ENCODE measurements at regions not wholly inside any gene's neighbourhood (a gene's known extent, or its start where the extent isn't known, plus 50 kb on each side); places are given as distances from the start of the nearest gene placed in this dataset.
A peak's percentile ranks its signal among the peaks of the same experiment; 100 is the strongest.
"Not testable (repeated sequence)": the region's sequence is repeated elsewhere in the genome, so short reads cannot be mapped to it uniquely, and the experiment has no call there.

- DNase-seq (ENCODE audit: low spot score): no peak
- no peak overlapping the region for H3K27ac Mint-ChIP-seq
- H3K9me3 Mint-ChIP-seq: no peaks in the 10 kb centered on the region
- no peaks in the 10 kb centered on the region for H3K27me3 Mint-ChIP-seq (ENCODE audit: insufficient read depth)
- intact Hi-C loops (cut with micrococcal nuclease): no loop called here
- no peaks in the 10 kb centered on the region for H3K4me1 Mint-ChIP-seq (ENCODE audit: low read depth)
- no peaks in the 10 kb centered on the region for H3K36me3 Mint-ChIP-seq (ENCODE audit: low read depth)
- H3K4me3 Mint-ChIP-seq: no peak overlapping the region
These were observed 228.2 kb downstream of the DPY19L2 start for GRCh38 chr12:63440048-63440447.

DNA sequence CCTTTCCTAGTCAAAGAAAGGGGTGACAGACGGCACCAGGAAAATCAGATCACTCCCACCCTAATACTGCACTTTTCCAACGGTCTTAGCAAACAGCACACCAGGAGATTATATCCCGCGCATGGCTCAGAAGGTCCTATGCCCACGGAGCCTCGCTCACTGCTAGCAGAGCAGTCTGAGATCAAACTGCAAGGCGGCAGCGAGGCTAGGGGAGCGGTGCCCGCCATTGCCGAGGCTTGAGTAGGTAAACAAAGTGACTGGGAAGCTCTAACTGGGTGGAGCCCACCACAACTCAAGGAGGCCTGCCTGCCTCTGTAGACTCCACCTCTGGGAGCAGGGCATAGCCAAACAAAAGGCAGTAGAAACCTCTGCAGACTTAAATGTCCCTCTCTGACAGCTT, 233.9 kb downstream of the DPY19L2 start:
- intact Hi-C loops (cut with micrococcal nuclease); H3K27me3 Mint-ChIP-seq (ENCODE audit: insufficient read depth); H3K36me3 Mint-ChIP-seq (ENCODE audit: low read depth): not testable (repeated sequence)

GRCh38 chr12:63427969-63428368, 240.3 kb downstream of the DPY19L2 start:
- H3K9me3 Mint-ChIP-seq; H3K27me3 Mint-ChIP-seq (ENCODE audit: insufficient read depth); H3K4me3 Mint-ChIP-seq; H3K27ac Mint-ChIP-seq; intact Hi-C loops (cut with micrococcal nuclease); H3K4me1 Mint-ChIP-seq (ENCODE audit: low read depth); H3K36me3 Mint-ChIP-seq (ENCODE audit: low read depth); DNase-seq (ENCODE audit: low spot score): not testable (repeated sequence)

More for the DNA sequence above, 233.9 kb downstream of the DPY19L2 start:
- not testable (repeated sequence) for H3K9me3 Mint-ChIP-seq; DNase-seq (ENCODE audit: low spot score); H3K27ac Mint-ChIP-seq; H3K4me3 Mint-ChIP-seq; H3K4me1 Mint-ChIP-seq (ENCODE audit: low read depth)

GRCh38 chr12:63427029-63427428, 241.3 kb downstream of the DPY19L2 start:
- H3K4me1 Mint-ChIP-seq (ENCODE audit: low read depth); intact Hi-C loops (cut with micrococcal nuclease); H3K36me3 Mint-ChIP-seq (ENCODE audit: low read depth); H3K27me3 Mint-ChIP-seq (ENCODE audit: insufficient read depth); DNase-seq (ENCODE audit: low spot score); H3K9me3 Mint-ChIP-seq; H3K27ac Mint-ChIP-seq; H3K4me3 Mint-ChIP-seq: not testable (repeated sequence)

GRCh38 chr12:63424671-63425070, 243.6 kb downstream of the DPY19L2 start:
- Mint-ChIP-seq H3K9me3 (no peaks in the 10 kb centered on the region), H3K27me3 (ENCODE audit: insufficient read depth) (peaks cover 4% of the 10 kb centered on the region), H3K36me3 (ENCODE audit: low read depth) (no peaks in the 10 kb centered on the region), H3K4me1 (ENCODE audit: low read depth) (no peaks in the 10 kb centered on the region), H3K27ac (no peak overlapping the region), H3K4me3 (no peak overlapping the region)
- intact Hi-C loops (cut with micrococcal nuclease): no loop called here
- DNase-seq (ENCODE audit: low spot score): no peak

- intact Hi-C loops (cut with micrococcal nuclease): no loop called here
- no peaks in the 10 kb centered on the region for H3K36me3 Mint-ChIP-seq (ENCODE audit: low read depth)
- no peak overlapping the region for H3K4me3 Mint-ChIP-seq
- peaks cover 4% of the 10 kb centered on the region for H3K27me3 Mint-ChIP-seq (ENCODE audit: insufficient read depth)
- no peaks in the 10 kb centered on the region for H3K9me3 Mint-ChIP-seq
- no peak overlapping the region for H3K27ac Mint-ChIP-seq
- no peak for DNase-seq (ENCODE audit: low spot score)
- no peaks in the 10 kb centered on the region for H3K4me1 Mint-ChIP-seq (ENCODE audit: low read depth)
These were observed 244.5 kb downstream of the DPY19L2 start for GRCh38 chr12:63423839-63424238.

- peaks cover 4% of the 10 kb centered on the region for H3K27me3 Mint-ChIP-seq (ENCODE audit: insufficient read depth)
- H3K9me3 Mint-ChIP-seq: no peaks in the 10 kb centered on the region
- no peak overlapping the region for H3K27ac Mint-ChIP-seq
- peak; percentile 5 for DNase-seq (ENCODE audit: low spot score)
- intact Hi-C loops (cut with micrococcal nuclease): loop anchor here (1.0 to 2.0 kb wide), 2 partner anchors 382 to 837 kb away; no protein-coding TSS in a partner anchor
- H3K4me3 Mint-ChIP-seq: no peak overlapping the region
- H3K36me3 Mint-ChIP-seq (ENCODE audit: low read depth): no peaks in the 10 kb centered on the region
- no peaks in the 10 kb centered on the region for H3K4me1 Mint-ChIP-seq (ENCODE audit: low read depth)
These were observed 248.1 kb downstream of the DPY19L2 start for GRCh38 chr12:63420206-63420644.

DNA sequence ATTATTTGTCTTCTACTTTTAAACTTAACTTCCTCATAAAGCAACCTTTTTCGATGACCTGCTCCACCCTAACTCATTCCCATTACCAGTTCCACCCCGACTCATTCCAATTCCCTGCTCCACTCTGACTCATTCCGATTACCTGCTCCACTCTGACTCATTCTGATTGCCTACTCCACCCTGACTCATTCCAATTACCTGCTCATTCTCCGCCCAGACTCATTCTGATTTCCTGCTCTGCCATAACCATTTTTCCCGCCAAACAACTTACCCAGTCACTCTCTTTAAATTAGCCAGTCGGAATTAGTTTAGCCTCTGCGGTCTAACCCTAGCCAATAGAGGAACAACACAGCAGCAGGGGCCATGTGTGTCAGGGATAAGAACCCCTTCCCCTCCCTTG, 249.1 kb downstream of the DPY19L2 start:
- Mint-ChIP-seq H3K4me1 (ENCODE audit: low read depth) (no peaks in the 10 kb centered on the region), H3K9me3 (peaks cover 4% of the 10 kb centered on the region), H3K36me3 (ENCODE audit: low read depth) (no peaks in the 10 kb centered on the region), H3K27ac (no peak overlapping the region), H3K27me3 (ENCODE audit: insufficient read depth) (peaks cover 4% of the 10 kb centered on the region), H3K4me3 (no peak overlapping the region)
- intact Hi-C loops (cut with micrococcal nuclease): no loop called here
- no peak for DNase-seq (ENCODE audit: low spot score)

GRCh38 chr12:63416788-63417187, 251.5 kb downstream of the DPY19L2 start:
- H3K27ac Mint-ChIP-seq: no peak overlapping the region
- intact Hi-C loops (cut with micrococcal nuclease): no loop called here
- no peak for DNase-seq (ENCODE audit: low spot score)
- no peaks in the 10 kb centered on the region for H3K36me3 Mint-ChIP-seq (ENCODE audit: low read depth)
- H3K27me3 Mint-ChIP-seq (ENCODE audit: insufficient read depth): peaks cover 7% of the 10 kb centered on the region
- no peaks in the 10 kb centered on the region for H3K4me1 Mint-ChIP-seq (ENCODE audit: low read depth)
- peaks cover 4% of the 10 kb centered on the region for H3K9me3 Mint-ChIP-seq
- H3K4me3 Mint-ChIP-seq: no peak overlapping the region

GRCh38 chr12:63415357-63415756, 252.9 kb downstream of the DPY19L2 start:
- no peaks in the 10 kb centered on the region for H3K36me3 Mint-ChIP-seq (ENCODE audit: low read depth)
- no peak overlapping the region for H3K4me3 Mint-ChIP-seq
- H3K27me3 Mint-ChIP-seq (ENCODE audit: insufficient read depth): peaks cover 7% of the 10 kb centered on the region
- intact Hi-C loops (cut with micrococcal nuclease): no loop called here
- no peaks in the 10 kb centered on the region for H3K4me1 Mint-ChIP-seq (ENCODE audit: low read depth)
- no peak for DNase-seq (ENCODE audit: low spot score)
- peaks cover 4% of the 10 kb centered on the region for H3K9me3 Mint-ChIP-seq
- H3K27ac Mint-ChIP-seq: no peak overlapping the region

DNA sequence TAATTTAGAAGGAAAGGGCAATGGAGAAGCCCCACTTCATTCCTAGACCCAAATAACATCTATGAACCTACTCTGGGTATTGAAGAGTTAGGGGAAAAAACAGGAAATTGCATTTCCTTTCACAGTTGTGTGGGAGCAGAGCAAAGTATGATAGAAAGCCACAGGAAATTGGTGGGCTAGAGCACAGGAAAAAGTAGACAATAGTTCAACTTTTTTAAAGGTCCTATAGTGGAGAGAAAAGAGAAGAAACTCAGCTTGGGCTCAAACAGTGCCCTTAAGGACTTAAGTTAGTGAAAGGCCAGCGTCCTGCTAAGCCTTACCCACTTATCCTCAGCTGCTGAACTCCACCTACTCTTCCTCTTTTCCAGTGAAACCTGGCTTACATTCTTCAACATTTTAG, 258.1 kb downstream of the DPY19L2 start:
- DNase-seq (ENCODE audit: low spot score): no peak
- H3K27ac Mint-ChIP-seq: no peak overlapping the region
- no peak overlapping the region for H3K4me3 Mint-ChIP-seq
- intact Hi-C loops (cut with micrococcal nuclease): no loop called here
- peaks cover 4% of the 10 kb centered on the region for H3K9me3 Mint-ChIP-seq
- no peaks in the 10 kb centered on the region for H3K36me3 Mint-ChIP-seq (ENCODE audit: low read depth)
- peaks cover 5% of the 10 kb centered on the region for H3K4me1 Mint-ChIP-seq (ENCODE audit: low read depth)
- peaks cover 9% of the 10 kb centered on the region for H3K27me3 Mint-ChIP-seq (ENCODE audit: insufficient read depth)

DNA sequence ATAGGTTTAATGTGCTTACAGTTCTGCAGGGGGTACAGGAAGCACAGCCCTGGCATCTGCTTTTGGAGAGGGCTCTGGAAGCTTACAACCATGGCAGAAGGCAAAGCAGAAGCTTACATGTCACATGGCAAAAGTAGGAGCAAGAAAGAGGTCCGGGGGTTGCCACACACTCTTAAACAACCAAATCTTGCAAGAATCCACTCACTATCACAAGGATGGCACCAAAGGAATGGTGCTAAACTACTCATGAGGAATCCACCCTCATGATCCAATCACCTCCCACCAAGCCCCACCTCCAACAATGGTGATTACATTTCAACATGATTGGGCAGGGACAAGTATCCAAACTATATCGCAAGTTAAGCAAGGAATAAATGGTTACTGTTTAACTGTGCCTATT, 255.8 kb upstream of the AVPR1A start:
- Mint-ChIP-seq H3K4me3 (no peak overlapping the region), H3K4me1 (ENCODE audit: low read depth) (peaks cover 5% of the 10 kb centered on the region), H3K27me3 (ENCODE audit: insufficient read depth) (peaks cover 2% of the 10 kb centered on the region), H3K27ac (no peak overlapping the region), H3K9me3 (no peaks in the 10 kb centered on the region), H3K36me3 (ENCODE audit: low read depth) (no peaks in the 10 kb centered on the region)
- DNase-seq (ENCODE audit: low spot score): no peak
- intact Hi-C loops (cut with micrococcal nuclease): no loop called here

- no peaks in the 10 kb centered on the region for H3K4me1 Mint-ChIP-seq (ENCODE audit: low read depth)
- intact Hi-C loops (cut with micrococcal nuclease): no loop called here
- H3K27me3 Mint-ChIP-seq (ENCODE audit: insufficient read depth): peaks cover 2% of the 10 kb centered on the region
- H3K9me3 Mint-ChIP-seq: no peaks in the 10 kb centered on the region
- DNase-seq (ENCODE audit: low spot score): no peak
- no peak overlapping the region for H3K4me3 Mint-ChIP-seq
- no peak overlapping the region for H3K27ac Mint-ChIP-seq
- no peaks in the 10 kb centered on the region for H3K36me3 Mint-ChIP-seq (ENCODE audit: low read depth)
These were observed 253.6 kb upstream of the AVPR1A start for GRCh38 chr12:63404611-63405010.

GRCh38 chr12:63403256-63403655, 252.3 kb upstream of the AVPR1A start:
- intact Hi-C loops (cut with micrococcal nuclease): no loop called here
- no peak for DNase-seq (ENCODE audit: low spot score)
- no peaks in the 10 kb centered on the region for H3K4me1 Mint-ChIP-seq (ENCODE audit: low read depth)
- no peak overlapping the region for H3K4me3 Mint-ChIP-seq
- no peak overlapping the region for H3K27ac Mint-ChIP-seq
- H3K36me3 Mint-ChIP-seq (ENCODE audit: low read depth): no peaks in the 10 kb centered on the region
- no peaks in the 10 kb centered on the region for H3K9me3 Mint-ChIP-seq
- peaks cover 2% of the 10 kb centered on the region for H3K27me3 Mint-ChIP-seq (ENCODE audit: insufficient read depth)

All from activated T-helper 1 cell treated with anti-CD3 and anti-CD28 coated beads, Interleukin-12 subunit alpha, Interleukin-12 subunit beta, Interleukin-2, Interleukin-4 antibody, amounts not matched to agents 30 ng/mL and 10 ng/mL and 1 ng/mL, durations not matched to agents 14 hours and 24 hours and 36 hours (primary cell).